Prostate gland (tissue), 2 donors: ENCODE measurements at regions not wholly inside any gene's neighbourhood (a gene's known extent, or its start where the extent isn't known, plus 50 kb on each side); places are given as distances from the start of the nearest gene placed in this dataset.

Source experiments
- CTCF ChIP-seq, 4 experiments: fragments of 200-600 bp in 2 of 4; fragments of 450-650 bp in 2 of 4; sonication (generic) in 2 of 4; IDR thresholded peaks; 1 replicate in 3 of 4; 2 replicates in 1 of 4; pipeline ENCODE4 v1.5.1; 2016 to 2019; ENCODE audit warnings: antibody characterized with exemption in 4 of 4, mild to moderate bottlenecking in 2 of 4, moderate library complexity in 2 of 4
- POLR2A ChIP-seq: fragments of 450-650 bp; IDR thresholded peaks from one replicate; pipeline ENCODE4 v1.6.1; 2016; ENCODE audit warnings: antibody characterized with exemption, mild to moderate bottlenecking
- POLR2AphosphoS5 ChIP-seq: sonication (generic); formaldehyde crosslinking; IDR thresholded peaks from one replicate; pipeline ENCODE4 v1.6.1; 2017; ENCODE audit warnings: antibody characterized with exemption

- TF ChIP-seq CTCF (IDR thresholded peaks at IDR 0.05), result no peak
- no peak for TF ChIP-seq POLR2A
- no peak for TF ChIP-seq POLR2AphosphoS5
Measured at GRCh38 chr13:44296856-44297255, 76.8 kb upstream of the SERP2 start.
